Retinal pigment epithelial cell (primary cell): ENCODE measurements at regions not wholly inside any gene's neighbourhood (a gene's known extent, or its start where the extent isn't known, plus 50 kb on each side); places are given as distances from the start of the nearest gene placed in this dataset.
"Not testable (repeated sequence)": the region's sequence is repeated elsewhere in the genome, so short reads cannot be mapped to it uniquely, and the experiment has no call there.

Source experiments
- DNase-seq: peaks from one replicate; pipeline ENCODE4 v3.0.0-alpha.2; 2010; ENCODE audit warnings: low read depth
- H3K4me3 ChIP-seq: 2 replicates; pipeline ENCODE4 v1.5.1; 2011; ENCODE audit warnings: mild to moderate bottlenecking, low read length, control low read depth, moderate library complexity
- CTCF ChIP-seq: conservative IDR thresholded peaks from 2 replicates; pipeline ENCODE4 v1.5.1; 2011; ENCODE audit warnings: low read depth, low read length, control low read depth, inconsistent platforms

- no peak for TF ChIP-seq CTCF
- no peak overlapping the region for H3K4me3 ChIP-seq
- DNase-seq = no peak
Measured at GRCh38 chr6:20263059-20263458, 50.8 kb upstream of the MBOAT1 start.

GRCh38 chr6:20265842-20266241 is 53.6 kb upstream of the MBOAT1 start:
- H3K4me3 ChIP-seq = no peak overlapping the region
- no peak for DNase-seq
- TF ChIP-seq CTCF = no peak

GRCh38 chr6:20266851-20267608 is 54.8 kb upstream of the MBOAT1 start:
- no peak for DNase-seq
- no peak overlapping the region for H3K4me3 ChIP-seq
- TF ChIP-seq CTCF = no peak

- TF ChIP-seq CTCF = no peak
- DNase-seq = no peak
- no peak overlapping the region for H3K4me3 ChIP-seq
Measured at GRCh38 chr6:20269181-20269580, 56.9 kb upstream of the MBOAT1 start.

GRCh38 chr6:20271818-20272217 is 59.5 kb upstream of the MBOAT1 start:
- H3K4me3 ChIP-seq = no peak overlapping the region
- no peak for DNase-seq
- TF ChIP-seq CTCF = no peak

- no peak for DNase-seq
- H3K4me3 ChIP-seq = no peak overlapping the region
- TF ChIP-seq CTCF = no peak
Measured at GRCh38 chr6:20274137-20274536, 61.9 kb upstream of the MBOAT1 start.

- not testable (repeated sequence) for DNase-seq, H3K4me3 ChIP-seq
Measured at GRCh38 chr6:20275837-20276236, 63.6 kb upstream of the MBOAT1 start.

- not testable (repeated sequence) for DNase-seq, H3K4me3 ChIP-seq
Measured at GRCh38 chr6:20277724-20278123, 65.5 kb upstream of the MBOAT1 start.
